Gastroesophageal sphincter (tissue), 4 donors: ENCODE measurements at regions not wholly inside any gene's neighbourhood (a gene's known extent, or its start where the extent isn't known, plus 50 kb on each side); places are given as distances from the start of the nearest gene placed in this dataset.

Source experiments
- ATAC-seq: fragments of 150-250 bp; one replicate; pipeline ENCODE4 v1.9.1; 2016; ENCODE audit warnings: mild to moderate bottlenecking, moderate library complexity
- H3K27ac ChIP-seq, 4 donors: fragments of 200-600 bp; sonication (generic) in 3 of 4; 1 replicate in 3 of 4; 2 replicates in 1 of 4; pipeline ENCODE4 v1.5.1; 2016 to 2019
- H3K27me3 ChIP-seq: fragments of 200-600 bp; sonication (generic); one replicate; pipeline ENCODE4 v1.5.1; 2019
- H3K36me3 ChIP-seq, 2 donors: fragments of 200-600 bp; sonication (generic); one replicate each; pipeline ENCODE4 v1.5.1; 2019; ENCODE audit warnings: control low read depth in 1 of 2
- H3K4me1 ChIP-seq, 3 donors: fragments of 200-600 bp; sonication (generic); 1 replicate in 2 of 3; 2 replicates in 1 of 3; pipeline ENCODE4 v1.5.1; 2016 to 2019; ENCODE audit warnings: control low read depth in 2 of 3
- H3K4me3 ChIP-seq, 2 donors: fragments of 200-600 bp; sonication (generic); one replicate each; pipeline ENCODE4 v1.5.1; 2019; ENCODE audit warnings: mild to moderate bottlenecking in 1 of 2, moderate library complexity in 1 of 2
- H3K9me3 ChIP-seq, 3 donors: fragments of 200-600 bp; sonication (generic); one replicate each; pipeline ENCODE4 v1.5.1; 2017 to 2019; ENCODE audit warnings: control low read depth in 2 of 3
- EP300 ChIP-seq: sonication (generic); formaldehyde crosslinking; IDR thresholded peaks from one replicate; pipeline ENCODE4 v1.6.1; 2017; ENCODE audit warnings: antibody characterized with exemption, mild to moderate bottlenecking
- POLR2A ChIP-seq, 2 donors: fragments of 450-650 bp; IDR thresholded peaks; one replicate each; pipeline ENCODE4 v1.6.1; 2017; ENCODE audit warnings: antibody characterized with exemption in 2 of 2, mild to moderate bottlenecking in 2 of 2, moderate library complexity in 1 of 2
- POLR2AphosphoS5 ChIP-seq: sonication (generic); formaldehyde crosslinking; IDR thresholded peaks from one replicate; pipeline ENCODE4 v1.6.1; 2017; ENCODE audit warnings: antibody characterized with exemption
- WGBS, 2 donors: methylation state at CpG; one replicate each; pipeline ENCODE4 v1.1.5; 2018; ENCODE audit warnings: low coverage in 1 of 2; 5-methylcytosine and 5-hydroxymethylcytosine counted together
- TF ChIP-seq, protein P1 (sequence below), 4 experiments: fragments of 200-600 bp in 2 of 4; fragments of 450-650 bp in 2 of 4; sonication (generic) in 1 of 4; IDR thresholded peaks; one replicate each; pipeline ENCODE4 v1.5.1; 2017 to 2019; ENCODE audit warnings: antibody characterized with exemption in 4 of 4, mild to moderate bottlenecking in 2 of 4, moderate library complexity in 2 of 4

DNA sequence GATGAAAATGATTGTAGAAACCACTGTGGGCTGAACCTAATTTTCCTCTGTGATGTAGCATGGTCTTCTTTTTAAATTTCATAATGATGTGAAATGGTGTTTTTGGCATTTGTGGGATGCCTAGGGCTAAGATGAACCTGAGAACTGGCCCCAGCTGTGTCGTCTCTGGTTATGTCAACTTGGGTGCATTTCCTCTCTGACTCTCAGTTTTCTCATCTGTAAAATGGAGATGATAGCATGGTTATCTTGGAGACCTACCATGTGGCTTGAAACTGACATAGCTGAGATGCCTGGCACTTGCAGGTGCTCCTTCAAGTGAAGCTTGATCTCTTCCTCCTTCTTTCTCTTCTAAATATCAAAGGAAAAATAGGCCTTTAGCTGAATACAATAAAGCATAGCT is 77.8 kb downstream of the BOD1 start:
- Histone ChIP-seq H3K4me1 (no peaks in the 10 kb centered on the region), H3K27me3 (peaks cover 4% of the 10 kb centered on the region), H3K9me3 (no peaks in the 10 kb centered on the region), H3K36me3 (no peaks in the 10 kb centered on the region), H3K4me3 (no peak overlapping the region), H3K27ac (no peak overlapping the region)
- 77 to 100% methylated on average over 1 of the region's 1 CpG for WGBS, 2 donors
- no peak for TF ChIP-seq EP300
- TF ChIP-seq POLR2AphosphoS5 = no peak
- no peak for ATAC-seq

DNA sequence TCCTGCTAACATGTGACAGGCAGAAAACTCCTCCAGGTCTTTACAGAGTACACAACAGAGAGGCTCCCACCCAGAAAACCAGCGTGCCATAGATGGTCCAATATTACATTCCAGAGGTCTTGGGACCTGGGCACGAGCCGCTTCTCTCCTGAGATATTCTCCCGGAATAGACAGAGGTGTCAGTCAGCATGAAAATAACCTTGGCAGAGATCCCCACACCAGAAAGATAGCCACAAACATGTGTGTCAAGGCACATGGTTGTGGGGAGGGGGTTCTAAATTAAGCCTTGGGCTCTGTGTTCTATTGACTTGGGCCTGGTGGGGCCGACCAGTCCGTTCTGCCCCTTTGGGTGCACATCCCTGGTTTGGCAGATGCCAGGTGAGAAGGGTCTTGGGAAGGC is 78.4 kb downstream of the BOD1 start:
- Histone ChIP-seq H3K4me3 (no peak overlapping the region), H3K27ac (no peak overlapping the region), H3K36me3 (no peaks in the 10 kb centered on the region), H3K4me1 (no peaks in the 10 kb centered on the region), H3K27me3 (peaks cover 4% of the 10 kb centered on the region), H3K9me3 (no peaks in the 10 kb centered on the region)
- TF ChIP-seq EP300 = no peak
- TF ChIP-seq, protein P1, sequence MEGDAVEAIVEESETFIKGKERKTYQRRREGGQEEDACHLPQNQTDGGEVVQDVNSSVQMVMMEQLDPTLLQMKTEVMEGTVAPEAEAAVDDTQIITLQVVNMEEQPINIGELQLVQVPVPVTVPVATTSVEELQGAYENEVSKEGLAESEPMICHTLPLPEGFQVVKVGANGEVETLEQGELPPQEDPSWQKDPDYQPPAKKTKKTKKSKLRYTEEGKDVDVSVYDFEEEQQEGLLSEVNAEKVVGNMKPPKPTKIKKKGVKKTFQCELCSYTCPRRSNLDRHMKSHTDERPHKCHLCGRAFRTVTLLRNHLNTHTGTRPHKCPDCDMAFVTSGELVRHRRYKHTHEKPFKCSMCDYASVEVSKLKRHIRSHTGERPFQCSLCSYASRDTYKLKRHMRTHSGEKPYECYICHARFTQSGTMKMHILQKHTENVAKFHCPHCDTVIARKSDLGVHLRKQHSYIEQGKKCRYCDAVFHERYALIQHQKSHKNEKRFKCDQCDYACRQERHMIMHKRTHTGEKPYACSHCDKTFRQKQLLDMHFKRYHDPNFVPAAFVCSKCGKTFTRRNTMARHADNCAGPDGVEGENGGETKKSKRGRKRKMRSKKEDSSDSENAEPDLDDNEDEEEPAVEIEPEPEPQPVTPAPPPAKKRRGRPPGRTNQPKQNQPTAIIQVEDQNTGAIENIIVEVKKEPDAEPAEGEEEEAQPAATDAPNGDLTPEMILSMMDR (IDR thresholded peaks at IDR 0.05) = no peak
- ATAC-seq = no peak
- WGBS, 2 donors = 60 to 92% methylated on average over 2 of the region's 6 CpGs

DNA sequence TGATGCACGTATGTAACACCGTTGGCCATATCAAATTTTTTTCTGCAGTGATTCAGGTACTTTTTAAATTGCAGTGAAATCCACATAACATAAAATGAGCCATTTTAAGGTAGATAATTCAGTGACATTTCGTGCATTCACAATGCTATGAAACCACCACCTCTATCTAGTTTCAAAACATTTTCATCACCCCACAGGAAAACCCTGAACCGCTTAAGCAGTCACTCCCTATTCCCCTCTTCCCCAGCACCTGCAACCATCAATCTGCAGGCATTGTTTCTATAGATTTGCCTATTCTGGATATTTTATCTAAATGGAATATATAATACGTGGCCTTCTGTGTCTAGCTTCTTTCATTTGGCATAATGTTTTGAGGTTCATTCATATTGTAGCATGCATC is 79.2 kb downstream of the BOD1 start:
- Histone ChIP-seq H3K36me3 (no peaks in the 10 kb centered on the region), H3K9me3 (no peaks in the 10 kb centered on the region), H3K4me1 (no peaks in the 10 kb centered on the region), H3K27ac (no peak overlapping the region), H3K27me3 (peaks cover 4% of the 10 kb centered on the region), H3K4me3 (no peak overlapping the region)
- TF ChIP-seq POLR2AphosphoS5 (no peak), POLR2A (IDR thresholded peaks at IDR 0.05) (no peak), EP300 (no peak)
- TF ChIP-seq, protein P1 (IDR thresholded peaks at IDR 0.05) = no peak
- no peak for ATAC-seq
- WGBS, 2 donors = 86 to 87% methylated on average over 5 of the region's 5 CpGs

DNA sequence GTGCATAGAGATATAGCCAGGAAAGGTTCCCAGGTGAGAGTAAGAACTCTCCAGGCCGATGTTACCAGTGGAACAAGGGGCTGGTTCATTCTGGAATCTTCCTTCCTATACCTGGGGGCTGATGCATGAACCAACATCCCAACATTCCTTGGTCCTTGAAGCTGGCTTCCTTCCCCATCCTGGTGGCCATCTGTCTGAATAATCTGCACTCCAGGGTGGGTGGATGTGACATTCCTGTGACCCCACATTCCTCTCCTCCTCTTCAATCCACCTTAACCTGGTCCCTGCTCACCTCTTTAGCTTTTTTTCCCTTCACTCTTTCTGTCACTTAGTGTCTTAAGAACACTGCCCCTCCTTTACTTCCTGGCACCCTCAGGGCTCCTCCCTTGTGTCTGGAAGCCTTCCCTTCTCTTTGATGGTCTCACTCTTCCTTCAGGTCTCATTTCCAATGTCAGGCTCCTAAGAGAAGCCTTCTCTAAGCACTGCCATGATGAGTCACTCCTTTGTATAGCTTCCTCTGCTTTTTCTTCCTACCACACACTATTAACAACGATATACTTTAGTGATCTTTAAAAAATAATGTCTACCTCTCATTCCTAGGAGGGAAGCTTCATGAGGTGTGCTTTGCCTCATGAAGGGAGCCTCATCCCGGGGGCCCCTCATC is 80.3 kb downstream of the BOD1 start:
- H3K27me3 ChIP-seq = peaks cover 4% of the 10 kb centered on the region
- ATAC-seq = no peak
- H3K36me3 ChIP-seq = no peaks in the 10 kb centered on the region
- H3K27ac ChIP-seq = peak overlapping the region in 1 of 4 donors; percentile 31
- TF ChIP-seq, protein P1 (IDR thresholded peaks at IDR 0.05) = no peak
- TF ChIP-seq POLR2AphosphoS5 (no peak), EP300 (no peak), POLR2A (IDR thresholded peaks at IDR 0.05) (no peak)
- H3K9me3 ChIP-seq = no peaks in the 10 kb centered on the region
- no peaks in the 10 kb centered on the region for H3K4me1 ChIP-seq
- WGBS, 2 donors = 84% methylated on average over 3 of the region's 3 CpGs
- no peak overlapping the region for H3K4me3 ChIP-seq

DNA sequence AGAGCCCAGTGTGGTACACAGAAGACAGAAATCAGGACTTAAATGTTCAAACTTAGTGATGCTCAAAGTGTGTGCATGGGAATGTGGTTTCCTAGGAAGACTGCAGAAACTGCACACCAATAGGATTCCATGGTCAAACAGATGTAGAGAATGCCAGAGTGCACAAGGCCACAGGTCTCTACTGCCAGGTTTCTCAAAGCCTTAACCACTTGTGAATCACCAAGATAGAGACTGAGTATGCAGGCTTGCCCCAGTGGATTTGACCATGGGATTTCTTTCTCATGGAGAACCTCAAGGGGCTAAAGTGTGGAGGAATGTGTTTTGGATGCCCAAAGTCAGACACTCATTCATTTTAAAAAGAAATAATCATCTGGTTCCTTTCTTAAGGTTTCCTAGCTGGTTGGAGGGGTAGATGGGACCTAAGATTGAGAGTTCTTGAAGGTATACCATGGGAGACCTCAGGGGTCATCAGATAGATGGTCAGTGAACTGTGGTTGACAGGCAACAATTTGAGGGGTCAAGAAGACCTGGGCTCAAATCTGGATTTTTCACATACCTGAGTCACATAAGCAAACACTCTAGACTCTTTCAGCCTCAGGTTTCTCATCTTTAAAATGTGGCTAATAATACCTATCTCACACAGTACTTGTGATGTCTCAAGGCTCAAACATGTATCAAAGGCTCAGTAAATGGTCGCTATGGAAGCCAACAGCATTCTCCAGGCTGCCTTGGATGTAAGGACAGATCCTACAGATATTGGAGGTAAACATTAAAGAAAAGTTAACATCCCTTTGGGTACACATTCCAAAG is 81.1 kb downstream of the BOD1 start:
- no peak overlapping the region for H3K4me3 ChIP-seq
- no peak for ATAC-seq
- H3K27ac ChIP-seq = peak overlapping the region in 1 of 4 donors; percentile 31
- H3K4me1 ChIP-seq = no peaks in the 10 kb centered on the region
- 71 to 100% methylated on average over 1 of the region's 1 CpG for WGBS, 2 donors
- no peaks in the 10 kb centered on the region for H3K9me3 ChIP-seq
- peaks cover 4% of the 10 kb centered on the region for H3K27me3 ChIP-seq
- no peak for TF ChIP-seq POLR2AphosphoS5
- no peak for TF ChIP-seq POLR2A (IDR thresholded peaks at IDR 0.05)
- TF ChIP-seq, protein P1 (IDR thresholded peaks at IDR 0.05) = no peak
- TF ChIP-seq EP300 = no peak
- H3K36me3 ChIP-seq = no peaks in the 10 kb centered on the region
